ENCODE measurements at regions not wholly inside any gene's neighbourhood (a gene's known extent, or its start where the extent isn't known, plus 50 kb on each side); places are given as distances from the start of the nearest gene placed in this dataset.

DNA sequence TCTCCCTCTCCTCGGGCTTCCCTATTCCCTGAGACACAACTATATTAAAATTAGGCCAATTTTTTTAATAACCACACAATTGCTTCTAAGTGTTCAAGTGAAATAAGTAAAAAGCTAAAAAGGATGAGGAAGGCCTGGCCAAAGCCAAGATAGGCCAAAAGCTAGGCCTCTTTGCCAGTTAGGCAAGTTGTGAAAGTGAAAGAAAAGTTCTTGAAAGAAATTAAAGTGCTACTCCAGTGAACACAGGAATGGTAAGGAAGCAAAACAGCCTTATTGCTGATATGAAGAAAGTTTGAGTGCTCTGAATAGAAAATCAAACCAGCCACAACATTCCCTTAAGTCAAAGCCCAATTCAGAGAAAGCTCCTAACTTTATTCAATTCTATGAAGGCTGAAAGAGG lies 114.2 kb upstream of the FAT4 start:
- TF ChIP-seq, protein P1, sequence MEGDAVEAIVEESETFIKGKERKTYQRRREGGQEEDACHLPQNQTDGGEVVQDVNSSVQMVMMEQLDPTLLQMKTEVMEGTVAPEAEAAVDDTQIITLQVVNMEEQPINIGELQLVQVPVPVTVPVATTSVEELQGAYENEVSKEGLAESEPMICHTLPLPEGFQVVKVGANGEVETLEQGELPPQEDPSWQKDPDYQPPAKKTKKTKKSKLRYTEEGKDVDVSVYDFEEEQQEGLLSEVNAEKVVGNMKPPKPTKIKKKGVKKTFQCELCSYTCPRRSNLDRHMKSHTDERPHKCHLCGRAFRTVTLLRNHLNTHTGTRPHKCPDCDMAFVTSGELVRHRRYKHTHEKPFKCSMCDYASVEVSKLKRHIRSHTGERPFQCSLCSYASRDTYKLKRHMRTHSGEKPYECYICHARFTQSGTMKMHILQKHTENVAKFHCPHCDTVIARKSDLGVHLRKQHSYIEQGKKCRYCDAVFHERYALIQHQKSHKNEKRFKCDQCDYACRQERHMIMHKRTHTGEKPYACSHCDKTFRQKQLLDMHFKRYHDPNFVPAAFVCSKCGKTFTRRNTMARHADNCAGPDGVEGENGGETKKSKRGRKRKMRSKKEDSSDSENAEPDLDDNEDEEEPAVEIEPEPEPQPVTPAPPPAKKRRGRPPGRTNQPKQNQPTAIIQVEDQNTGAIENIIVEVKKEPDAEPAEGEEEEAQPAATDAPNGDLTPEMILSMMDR (IDR thresholded peaks at IDR 0.05; ENCODE audit: low read length), result no peak
- no peak for TF ChIP-seq EZH2 (optimal IDR thresholded peaks at IDR 0.05; ENCODE audit: low read depth, low read length)
